Liver (tissue), 3 donors: ENCODE measurements at regions not wholly inside any gene's neighbourhood (a gene's known extent, or its start where the extent isn't known, plus 50 kb on each side); places are given as distances from the start of the nearest gene placed in this dataset.

Experiments
- FOXA1 ChIP-seq: IDR thresholded peaks from 2 replicates; pipeline ENCODE4 v1.6.1; 2016; ENCODE audit warnings: antibody characterized with exemption
- GABPA ChIP-seq, 2 donors: IDR thresholded peaks in 1 of 2; conservative IDR thresholded peaks in 1 of 2; 2 replicates each; pipeline ENCODE4 v1.6.1; 2016; ENCODE audit warnings: antibody characterized with exemption in 2 of 2, mild to moderate bottlenecking in 1 of 2, moderate library complexity in 1 of 2
- HNF4A ChIP-seq, 2 donors: conservative IDR thresholded peaks; 2 replicates each; pipeline ENCODE4 v1.6.1; 2016; ENCODE audit warnings: antibody characterized with exemption in 2 of 2, mild to moderate bottlenecking in 2 of 2
- JUND ChIP-seq, 2 donors: IDR thresholded peaks; 2 replicates each; pipeline ENCODE4 v1.6.1; 2016; ENCODE audit warnings: antibody characterized with exemption in 2 of 2
- RAD21 ChIP-seq, 2 donors: IDR thresholded peaks; 2 replicates each; pipeline ENCODE4 v1.6.1; 2016; ENCODE audit warnings: antibody characterized with exemption in 2 of 2, mild to moderate bottlenecking in 2 of 2
- RXRA ChIP-seq, 2 donors: IDR thresholded peaks; 2 replicates each; pipeline ENCODE4 v1.6.1; 2017 to 2018; ENCODE audit warnings: antibody characterized with exemption in 2 of 2, mild to moderate bottlenecking in 1 of 2
- SP1 ChIP-seq: IDR thresholded peaks from 2 replicates; pipeline ENCODE4 v1.6.1; 2018; ENCODE audit warnings: antibody characterized with exemption, mild to moderate bottlenecking
- TAF1 ChIP-seq: conservative IDR thresholded peaks from 2 replicates; pipeline ENCODE4 v1.6.1; 2016; ENCODE audit warnings: antibody characterized with exemption, mild to moderate bottlenecking
- YY1 ChIP-seq: IDR thresholded peaks from 2 replicates; pipeline ENCODE4 v1.6.1; 2016; ENCODE audit warnings: antibody characterized with exemption, mild to moderate bottlenecking
- TF ChIP-seq, protein P1 (sequence below): fragments of 150-350 bp; IDR thresholded peaks from 2 replicates; pipeline ENCODE4 v1.5.1; 2017; ENCODE audit warnings: improper control_type of control experiment, low read depth, low read length; ENCODE audit not compliant: missing input control
- TF ChIP-seq, protein P2 (sequence below): IDR thresholded peaks from 2 replicates; pipeline ENCODE4 v1.6.1; 2016; ENCODE audit warnings: antibody characterized with exemption
- TF ChIP-seq, protein P3 (sequence below): IDR thresholded peaks from 2 replicates; pipeline ENCODE4 v1.6.1; 2016; ENCODE audit warnings: antibody characterized with exemption
- TF ChIP-seq, protein P4 (sequence below): IDR thresholded peaks from 2 replicates; pipeline ENCODE4 v1.6.1; 2016; ENCODE audit warnings: antibody characterized with exemption, mild to moderate bottlenecking
- donor health status: healthy.
- donor health status: healthy.

DNA sequence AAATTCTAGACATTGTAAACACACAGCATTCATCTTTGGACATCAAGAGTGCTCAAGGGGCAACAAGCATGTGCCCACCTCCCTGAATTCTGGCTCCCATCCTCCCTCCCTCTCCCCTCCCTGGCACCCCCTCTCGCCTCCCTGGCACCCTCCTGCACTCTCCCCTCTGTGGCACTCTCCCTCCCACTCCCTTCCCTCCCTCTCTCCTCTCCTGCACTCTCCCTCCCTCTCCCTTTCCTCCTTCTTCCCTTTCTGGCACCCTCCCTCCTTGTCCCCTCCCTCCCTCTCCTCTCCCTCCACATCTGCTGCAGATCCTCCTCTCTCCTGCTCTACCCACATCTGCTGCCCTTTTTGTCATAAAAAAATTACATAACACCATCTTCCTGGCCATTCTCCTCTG lies 113.0 kb upstream of the SLC22A23 start:
- TF ChIP-seq, protein P1, sequence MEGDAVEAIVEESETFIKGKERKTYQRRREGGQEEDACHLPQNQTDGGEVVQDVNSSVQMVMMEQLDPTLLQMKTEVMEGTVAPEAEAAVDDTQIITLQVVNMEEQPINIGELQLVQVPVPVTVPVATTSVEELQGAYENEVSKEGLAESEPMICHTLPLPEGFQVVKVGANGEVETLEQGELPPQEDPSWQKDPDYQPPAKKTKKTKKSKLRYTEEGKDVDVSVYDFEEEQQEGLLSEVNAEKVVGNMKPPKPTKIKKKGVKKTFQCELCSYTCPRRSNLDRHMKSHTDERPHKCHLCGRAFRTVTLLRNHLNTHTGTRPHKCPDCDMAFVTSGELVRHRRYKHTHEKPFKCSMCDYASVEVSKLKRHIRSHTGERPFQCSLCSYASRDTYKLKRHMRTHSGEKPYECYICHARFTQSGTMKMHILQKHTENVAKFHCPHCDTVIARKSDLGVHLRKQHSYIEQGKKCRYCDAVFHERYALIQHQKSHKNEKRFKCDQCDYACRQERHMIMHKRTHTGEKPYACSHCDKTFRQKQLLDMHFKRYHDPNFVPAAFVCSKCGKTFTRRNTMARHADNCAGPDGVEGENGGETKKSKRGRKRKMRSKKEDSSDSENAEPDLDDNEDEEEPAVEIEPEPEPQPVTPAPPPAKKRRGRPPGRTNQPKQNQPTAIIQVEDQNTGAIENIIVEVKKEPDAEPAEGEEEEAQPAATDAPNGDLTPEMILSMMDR = no peak
- no peak for TF ChIP-seq JUND (IDR thresholded peaks at IDR 0.05)
- TF ChIP-seq SP1 = no peak
- TF ChIP-seq, protein P2, sequence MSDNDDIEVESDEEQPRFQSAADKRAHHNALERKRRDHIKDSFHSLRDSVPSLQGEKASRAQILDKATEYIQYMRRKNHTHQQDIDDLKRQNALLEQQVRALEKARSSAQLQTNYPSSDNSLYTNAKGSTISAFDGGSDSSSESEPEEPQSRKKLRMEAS = no peak
- no peak for TF ChIP-seq RAD21 (IDR thresholded peaks at IDR 0.05)
- TF ChIP-seq, protein P3, sequence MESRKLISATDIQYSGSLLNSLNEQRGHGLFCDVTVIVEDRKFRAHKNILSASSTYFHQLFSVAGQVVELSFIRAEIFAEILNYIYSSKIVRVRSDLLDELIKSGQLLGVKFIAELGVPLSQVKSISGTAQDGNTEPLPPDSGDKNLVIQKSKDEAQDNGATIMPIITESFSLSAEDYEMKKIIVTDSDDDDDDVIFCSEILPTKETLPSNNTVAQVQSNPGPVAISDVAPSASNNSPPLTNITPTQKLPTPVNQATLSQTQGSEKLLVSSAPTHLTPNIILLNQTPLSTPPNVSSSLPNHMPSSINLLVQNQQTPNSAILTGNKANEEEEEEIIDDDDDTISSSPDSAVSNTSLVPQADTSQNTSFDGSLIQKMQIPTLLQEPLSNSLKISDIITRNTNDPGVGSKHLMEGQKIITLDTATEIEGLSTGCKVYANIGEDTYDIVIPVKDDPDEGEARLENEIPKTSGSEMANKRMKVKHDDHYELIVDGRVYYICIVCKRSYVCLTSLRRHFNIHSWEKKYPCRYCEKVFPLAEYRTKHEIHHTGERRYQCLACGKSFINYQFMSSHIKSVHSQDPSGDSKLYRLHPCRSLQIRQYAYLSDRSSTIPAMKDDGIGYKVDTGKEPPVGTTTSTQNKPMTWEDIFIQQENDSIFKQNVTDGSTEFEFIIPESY = no peak
- TF ChIP-seq GABPA (IDR thresholded peaks at IDR 0.05 in 1 of 2, conservative IDR thresholded peaks at IDR 0.05 in 1 of 2) = no peak
- no peak for TF ChIP-seq FOXA1
- TF ChIP-seq YY1 = no peak
- TF ChIP-seq TAF1 = no peak
- TF ChIP-seq HNF4A (conservative IDR thresholded peaks at IDR 0.05) = no peak
- TF ChIP-seq, protein P4, sequence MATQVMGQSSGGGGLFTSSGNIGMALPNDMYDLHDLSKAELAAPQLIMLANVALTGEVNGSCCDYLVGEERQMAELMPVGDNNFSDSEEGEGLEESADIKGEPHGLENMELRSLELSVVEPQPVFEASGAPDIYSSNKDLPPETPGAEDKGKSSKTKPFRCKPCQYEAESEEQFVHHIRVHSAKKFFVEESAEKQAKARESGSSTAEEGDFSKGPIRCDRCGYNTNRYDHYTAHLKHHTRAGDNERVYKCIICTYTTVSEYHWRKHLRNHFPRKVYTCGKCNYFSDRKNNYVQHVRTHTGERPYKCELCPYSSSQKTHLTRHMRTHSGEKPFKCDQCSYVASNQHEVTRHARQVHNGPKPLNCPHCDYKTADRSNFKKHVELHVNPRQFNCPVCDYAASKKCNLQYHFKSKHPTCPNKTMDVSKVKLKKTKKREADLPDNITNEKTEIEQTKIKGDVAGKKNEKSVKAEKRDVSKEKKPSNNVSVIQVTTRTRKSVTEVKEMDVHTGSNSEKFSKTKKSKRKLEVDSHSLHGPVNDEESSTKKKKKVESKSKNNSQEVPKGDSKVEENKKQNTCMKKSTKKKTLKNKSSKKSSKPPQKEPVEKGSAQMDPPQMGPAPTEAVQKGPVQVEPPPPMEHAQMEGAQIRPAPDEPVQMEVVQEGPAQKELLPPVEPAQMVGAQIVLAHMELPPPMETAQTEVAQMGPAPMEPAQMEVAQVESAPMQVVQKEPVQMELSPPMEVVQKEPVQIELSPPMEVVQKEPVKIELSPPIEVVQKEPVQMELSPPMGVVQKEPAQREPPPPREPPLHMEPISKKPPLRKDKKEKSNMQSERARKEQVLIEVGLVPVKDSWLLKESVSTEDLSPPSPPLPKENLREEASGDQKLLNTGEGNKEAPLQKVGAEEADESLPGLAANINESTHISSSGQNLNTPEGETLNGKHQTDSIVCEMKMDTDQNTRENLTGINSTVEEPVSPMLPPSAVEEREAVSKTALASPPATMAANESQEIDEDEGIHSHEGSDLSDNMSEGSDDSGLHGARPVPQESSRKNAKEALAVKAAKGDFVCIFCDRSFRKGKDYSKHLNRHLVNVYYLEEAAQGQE = no peak
- no peak for TF ChIP-seq RXRA (IDR thresholded peaks at IDR 0.05)
